Smooth muscle cell (in vitro differentiated cells): ENCODE measurements at regions not wholly inside any gene's neighbourhood (a gene's known extent, or its start where the extent isn't known, plus 50 kb on each side); places are given as distances from the start of the nearest gene placed in this dataset.

ENCODE experiments used
- DNase-seq: peaks from one replicate; lab custom pipeline; 2025; ENCODE audit not compliant: unreplicated experiment; lab: John Stamatoyannopoulos, UW
- H2AFZ ChIP-seq: fragments of 200-600 bp; sonication (generic); 2 replicates; pipeline ENCODE4 v1.6.0; 2016; ENCODE audit warnings: antibody characterized with exemption, low read depth, mild to moderate bottlenecking
- H3F3A ChIP-seq: fragments of 200-600 bp; sonication (generic); 2 replicates; pipeline ENCODE4 v1.6.0; 2017; ENCODE audit warnings: antibody characterized with exemption, low read depth
- H3K27ac ChIP-seq: fragments of 200-600 bp; sonication (generic); 2 replicates; pipeline ENCODE4 v1.5.1; 2016; ENCODE audit warnings: low read depth, mild to moderate bottlenecking
- H3K27me3 ChIP-seq: fragments of 200-600 bp; sonication (generic); 2 replicates; pipeline ENCODE4 v1.6.1; 2016; ENCODE audit warnings: low read depth, mild to moderate bottlenecking
- H3K36me3 ChIP-seq: fragments of 200-600 bp; sonication (generic); 2 replicates; pipeline ENCODE4 v1.5.1; 2016; ENCODE audit warnings: low read depth
- H3K4me1 ChIP-seq: fragments of 200-600 bp; sonication (generic); 2 replicates; pipeline ENCODE4 v1.5.1; 2016; ENCODE audit warnings: low read depth
- H3K4me2 ChIP-seq: fragments of 200-600 bp; sonication (generic); 2 replicates; pipeline ENCODE4 v1.6.0; 2016; ENCODE audit warnings: mild to moderate bottlenecking
- H3K4me3 ChIP-seq: fragments of 200-600 bp; sonication (generic); 2 replicates; pipeline ENCODE4 v1.5.1; 2016; ENCODE audit warnings: mild to moderate bottlenecking
- H3K79me2 ChIP-seq: fragments of 200-600 bp; sonication (generic); 2 replicates; pipeline ENCODE4 v1.6.0; 2016; ENCODE audit warnings: low read depth, mild to moderate bottlenecking
- H3K9ac ChIP-seq: fragments of 200-600 bp; sonication (generic); 2 replicates; pipeline ENCODE4 v1.6.0; 2016; ENCODE audit warnings: low read depth
- H3K9me3 ChIP-seq: fragments of 200-600 bp; sonication (generic); replicated peaks from 2 replicates; pipeline ENCODE4 v1.5.1; 2016; ENCODE audit warnings: low read depth
- H4K20me1 ChIP-seq: fragments of 200-600 bp; sonication (generic); 2 replicates; pipeline ENCODE4 v1.6.0; 2016; ENCODE audit warnings: low read depth
- CTCF ChIP-seq: fragments of 200-600 bp; sonication (generic); IDR thresholded peaks from 2 replicates; pipeline ENCODE4 v1.5.1; 2017; ENCODE audit warnings: borderline replicate concordance, mild to moderate bottlenecking, antibody characterized with exemption; ENCODE audit not compliant: insufficient read depth, poor library complexity, severe bottlenecking
- WGBS: methylation state at CpG from one replicate; pipeline ENCODE4 v1.1.7; 2016; ENCODE audit warnings: low lambda C conversion rate; 5-methylcytosine and 5-hydroxymethylcytosine counted together

DNA sequence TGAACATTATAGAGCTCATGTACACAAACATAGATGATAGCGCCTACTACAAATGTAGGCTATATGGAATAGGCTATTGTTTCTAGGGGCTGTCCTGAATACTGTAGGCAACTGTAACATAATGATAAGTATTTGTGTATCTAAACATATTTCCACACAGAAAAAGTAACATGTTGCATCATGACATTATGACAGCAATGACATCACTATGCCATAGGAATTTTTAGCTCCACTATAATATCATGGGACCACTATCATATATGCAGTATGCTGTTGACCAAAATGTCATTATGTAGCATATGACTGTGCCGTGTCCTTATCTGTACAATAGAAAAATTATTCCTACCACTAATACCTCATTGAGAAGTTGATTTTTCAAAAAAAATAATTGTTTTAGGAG, 96.7 kb upstream of the SSTR1 start:
- no peak overlapping the region for H3K9ac ChIP-seq
- H3K36me3 ChIP-seq, result no peaks in the 10 kb centered on the region
- H3K9me3 ChIP-seq, result no peaks in the 10 kb centered on the region
- H3K4me1 ChIP-seq, result no peaks in the 10 kb centered on the region
- H3K27ac ChIP-seq, result no peak overlapping the region
- TF ChIP-seq CTCF, result no peak
- H3K4me3 ChIP-seq, result no peak overlapping the region
- no peaks in the 10 kb centered on the region for H3K79me2 ChIP-seq
- WGBS, result 92% methylated on average over 2 of the region's 2 CpGs
- no peaks in the 10 kb centered on the region for H4K20me1 ChIP-seq
- DNase-seq, result no peak
- H3F3A ChIP-seq, result no peaks in the 10 kb centered on the region
- no peaks in the 10 kb centered on the region for H3K27me3 ChIP-seq
- H3K4me2 ChIP-seq, result no peak overlapping the region
- no peak overlapping the region for H2AFZ ChIP-seq

- H3K9me3 ChIP-seq, result no peaks in the 10 kb centered on the region
- no peak overlapping the region for H3K9ac ChIP-seq
- H3K36me3 ChIP-seq, result no peaks in the 10 kb centered on the region
- H3K4me2 ChIP-seq, result no peak overlapping the region
- H3K79me2 ChIP-seq, result no peaks in the 10 kb centered on the region
- no peaks in the 10 kb centered on the region for H3F3A ChIP-seq
- H3K4me1 ChIP-seq, result no peaks in the 10 kb centered on the region
- no peaks in the 10 kb centered on the region for H3K27me3 ChIP-seq
- H3K4me3 ChIP-seq, result no peak overlapping the region
- no peak overlapping the region for H3K27ac ChIP-seq
- no peak for DNase-seq
- TF ChIP-seq CTCF, result no peak
- no peaks in the 10 kb centered on the region for H4K20me1 ChIP-seq
- H2AFZ ChIP-seq, result no peak overlapping the region
Measured at GRCh38 chr14:38113546-38113945, 94.2 kb upstream of the SSTR1 start.

DNA sequence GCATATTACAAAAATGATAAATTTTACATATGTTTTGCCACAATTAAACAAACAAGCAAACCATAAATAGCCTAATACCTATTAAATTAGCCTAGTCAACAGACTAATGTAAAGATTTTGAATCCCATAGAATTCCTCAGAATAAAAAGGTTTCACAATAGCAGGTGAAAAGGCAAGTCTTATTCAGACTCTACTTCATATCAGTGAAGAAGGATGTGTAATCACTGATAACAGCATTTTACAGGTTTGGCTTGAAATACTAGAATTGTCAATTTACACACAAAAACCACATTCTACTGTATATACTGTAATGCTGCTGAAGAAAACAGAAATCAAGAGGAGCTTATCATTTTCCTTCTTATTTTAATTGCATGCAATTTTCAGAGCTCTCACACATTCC, 90.8 kb upstream of the SSTR1 start:
- no peak for DNase-seq
- Histone ChIP-seq H3K9ac (no peak overlapping the region), H3K36me3 (no peaks in the 10 kb centered on the region), H3F3A (no peaks in the 10 kb centered on the region), H3K27me3 (no peaks in the 10 kb centered on the region), H4K20me1 (no peaks in the 10 kb centered on the region), H2AFZ (no peak overlapping the region), H3K4me3 (no peak overlapping the region), H3K27ac (no peak overlapping the region), H3K79me2 (no peaks in the 10 kb centered on the region), H3K9me3 (no peaks in the 10 kb centered on the region), H3K4me1 (no peaks in the 10 kb centered on the region), H3K4me2 (no peak overlapping the region)
- TF ChIP-seq CTCF, result no peak

DNA sequence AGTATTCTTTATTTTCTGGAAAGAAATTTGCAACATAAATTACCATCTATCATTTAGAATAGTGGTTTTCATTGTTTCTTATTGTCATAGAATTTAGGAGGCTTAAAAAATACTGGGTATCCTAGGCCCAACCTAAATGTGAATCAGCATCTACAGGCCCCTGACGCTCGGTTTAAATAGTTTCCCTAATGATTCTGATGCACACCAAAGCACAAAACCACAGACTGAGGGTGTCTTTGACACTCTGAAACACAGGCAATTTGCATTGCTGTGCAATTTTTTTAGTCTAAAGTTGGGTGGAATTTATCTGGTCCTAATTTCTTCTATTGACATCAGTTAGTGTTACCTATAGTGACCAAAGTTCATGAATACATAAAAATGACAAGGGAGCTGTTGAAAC, 87.6 kb upstream of the SSTR1 start:
- Histone ChIP-seq H3K36me3 (no peaks in the 10 kb centered on the region), H3K9me3 (no peaks in the 10 kb centered on the region), H3F3A (no peaks in the 10 kb centered on the region), H3K79me2 (no peaks in the 10 kb centered on the region), H3K9ac (no peak overlapping the region), H3K27me3 (no peaks in the 10 kb centered on the region), H4K20me1 (no peaks in the 10 kb centered on the region), H3K4me2 (no peak overlapping the region), H2AFZ (no peak overlapping the region), H3K4me1 (no peaks in the 10 kb centered on the region), H3K27ac (no peak overlapping the region), H3K4me3 (no peak overlapping the region)
- WGBS, result 91% methylated on average over 2 of the region's 2 CpGs
- no peak for TF ChIP-seq CTCF
- DNase-seq, result no peak
